Amniotic epithelial cell (primary cell): ENCODE measurements at regions not wholly inside any gene's neighbourhood (a gene's known extent, or its start where the extent isn't known, plus 50 kb on each side); places are given as distances from the start of the nearest gene placed in this dataset.

Experiments
- DNase-seq: peaks from one replicate; pipeline ENCODE4 v3.0.0-alpha.2; 2010; ENCODE audit warnings: low read depth

- no peak for DNase-seq
These were observed 282.2 kb upstream of the ATP5MC3 start for GRCh38 chr2:175463589-175464310.

- no peak for DNase-seq
These were observed 281.7 kb upstream of the ATP5MC3 start for GRCh38 chr2:175463169-175463568.

GRCh38 chr2:175462246-175462645 lies 280.7 kb upstream of the ATP5MC3 start:
- DNase-seq = no peak

GRCh38 chr2:175461839-175462238 lies 280.3 kb upstream of the ATP5MC3 start:
- no peak for DNase-seq

- DNase-seq = no peak
These were observed 276.5 kb upstream of the ATP5MC3 start for GRCh38 chr2:175457895-175458448.

- no peak for DNase-seq
These were observed 273.5 kb upstream of the ATP5MC3 start for GRCh38 chr2:175454953-175455389.

GRCh38 chr2:175450029-175450760 lies 268.7 kb upstream of the ATP5MC3 start:
- DNase-seq = no peak

- no peak for DNase-seq
These were observed 268.1 kb upstream of the ATP5MC3 start for GRCh38 chr2:175449616-175450015.

GRCh38 chr2:175446201-175446600 lies 264.7 kb upstream of the ATP5MC3 start:
- DNase-seq = no peak

- DNase-seq = no peak
These were observed 263.8 kb upstream of the ATP5MC3 start for GRCh38 chr2:175445281-175445680.

- DNase-seq = no peak
These were observed 260.9 kb upstream of the ATP5MC3 start for GRCh38 chr2:175442441-175442840.

- no peak for DNase-seq
These were observed 259.8 kb upstream of the ATP5MC3 start for GRCh38 chr2:175441181-175441761.

GRCh38 chr2:175439416-175439815 lies 257.9 kb upstream of the ATP5MC3 start:
- DNase-seq = no peak

- DNase-seq = no peak
These were observed 255.7 kb upstream of the ATP5MC3 start for GRCh38 chr2:175437167-175437566.

GRCh38 chr2:175436076-175436475 lies 254.6 kb upstream of the ATP5MC3 start:
- DNase-seq = no peak

GRCh38 chr2:175435012-175435411 lies 253.5 kb upstream of the ATP5MC3 start:
- DNase-seq = no peak

- DNase-seq = no peak
These were observed 251.3 kb upstream of the ATP5MC3 start for GRCh38 chr2:175432793-175433192.

GRCh38 chr2:175432021-175432420 lies 250.5 kb upstream of the ATP5MC3 start:
- no peak for DNase-seq

- DNase-seq = no peak
These were observed 249.8 kb upstream of the ATP5MC3 start for GRCh38 chr2:175431101-175431946.

- DNase-seq = no peak
These were observed 248.7 kb upstream of the ATP5MC3 start for GRCh38 chr2:175430236-175430635.

GRCh38 chr2:175418224-175418835 lies 236.8 kb upstream of the ATP5MC3 start:
- no peak for DNase-seq
